ENCODE measurements at regions not wholly inside any gene's neighbourhood (a gene's known extent, or its start where the extent isn't known, plus 50 kb on each side); places are given as distances from the start of the nearest gene placed in this dataset.

GRCh38 chr3:167030082-167030725 lies 349.9 kb downstream of the ZBBX start:
- TF ChIP-seq CTCF (IDR thresholded peaks at IDR 0.05 in 4 of 5, conservative IDR thresholded peaks at IDR 0.05 in 1 of 5) (no peak), POLR2A (IDR thresholded peaks at IDR 0.05) (no peak)

Measured in gastrocnemius medialis (tissue), 4 donors.